Fibroblast of the aortic adventitia (primary cell): ENCODE measurements at regions not wholly inside any gene's neighbourhood (a gene's known extent, or its start where the extent isn't known, plus 50 kb on each side); places are given as distances from the start of the nearest gene placed in this dataset.
A peak's percentile ranks its signal among the peaks of the same experiment; 100 is the strongest.

Experiments used
- DNase-seq: peaks from one replicate; pipeline ENCODE4 v3.0.0-alpha.2; 2010; ENCODE audit warnings: low read depth
- H3K4me3 ChIP-seq: 2 replicates; pipeline ENCODE4 v1.5.1; 2011; ENCODE audit warnings: low read depth, mild to moderate bottlenecking, control low read depth, low read length, moderate library complexity
- CTCF ChIP-seq: IDR thresholded peaks from 2 replicates; pipeline ENCODE4 v1.5.1; 2011; ENCODE audit warnings: mild to moderate bottlenecking, low read length, control low read depth, inconsistent platforms; ENCODE audit not compliant: insufficient read depth

GRCh38 chr5:127227881-127228280 is 62.7 kb upstream of the MEGF10 start:
- TF ChIP-seq CTCF: no peak

GRCh38 chr5:127228540-127229184 is 61.9 kb upstream of the MEGF10 start:
- peak overlapping the region; percentile 64 for H3K4me3 ChIP-seq
- no peak for DNase-seq
- no peak for TF ChIP-seq CTCF

More at GRCh38 chr5:127227881-127228280, 62.7 kb upstream of the MEGF10 start:
- peak; percentile 4 for DNase-seq
- no peak overlapping the region for H3K4me3 ChIP-seq

- TF ChIP-seq CTCF: peak; percentile 27
- DNase-seq: peak; percentile 25
- peak overlapping the region; percentile 64 for H3K4me3 ChIP-seq
These were observed 61.3 kb upstream of the MEGF10 start for GRCh38 chr5:127229185-127229889.

- no peak overlapping the region for H3K4me3 ChIP-seq
- no peak for TF ChIP-seq CTCF
- no peak for DNase-seq
These were observed 59.5 kb upstream of the MEGF10 start for GRCh38 chr5:127231118-127231517.

GRCh38 chr5:127233590-127233989 is 57.0 kb upstream of the MEGF10 start:
- DNase-seq: no peak
- TF ChIP-seq CTCF: no peak
- H3K4me3 ChIP-seq: no peak overlapping the region

- no peak for TF ChIP-seq CTCF
These were observed 55.5 kb upstream of the MEGF10 start for GRCh38 chr5:127235136-127235535.

More at GRCh38 chr5:127235136-127235535, 55.5 kb upstream of the MEGF10 start:
- H3K4me3 ChIP-seq: no peak overlapping the region
- no peak for DNase-seq
